Endodermal cell (in vitro differentiated cells): ENCODE measurements at regions not wholly inside any gene's neighbourhood (a gene's known extent, or its start where the extent isn't known, plus 50 kb on each side); places are given as distances from the start of the nearest gene placed in this dataset.

Experiments
- DNase-seq: peaks from one replicate; pipeline ENCODE4 v3.0.0-alpha.2; 2017
- H3K27ac ChIP-seq: 2 replicates; pipeline ENCODE4 v1.5.1; 2013; ENCODE audit warnings: mild to moderate bottlenecking, low read depth, low read length, moderate library complexity
- H3K27me3 ChIP-seq: 2 replicates; pipeline ENCODE4 v1.6.1; 2013; ENCODE audit warnings: mild to moderate bottlenecking, low read length, moderate library complexity; ENCODE audit not compliant: insufficient read depth, control insufficient read depth, poor library complexity, severe bottlenecking
- H3K36me3 ChIP-seq: 2 replicates; pipeline ENCODE4 v1.7.0; 2013; ENCODE audit warnings: mild to moderate bottlenecking, low read length, moderate library complexity; ENCODE audit not compliant: control insufficient read depth, insufficient read depth
- H3K4me1 ChIP-seq: one replicate; pipeline ENCODE4 v1.7.0; 2013; ENCODE audit warnings: low read length; ENCODE audit not compliant: control insufficient read depth, insufficient read depth
- H3K4me3 ChIP-seq: 2 replicates; pipeline ENCODE4 v1.5.1; 2013; ENCODE audit warnings: mild to moderate bottlenecking, low read length, moderate library complexity
- H3K9ac ChIP-seq: 2 replicates; pipeline ENCODE4 v1.6.1; 2013; ENCODE audit warnings: mild to moderate bottlenecking, low read length, moderate library complexity; ENCODE audit not compliant: poor library complexity, severe bottlenecking; ENCODE audit errors: extremely low read depth
- H3K9me3 ChIP-seq: 2 replicates; pipeline ENCODE4 v1.6.1; 2013; ENCODE audit warnings: mild to moderate bottlenecking, low read length, moderate library complexity; ENCODE audit not compliant: control insufficient read depth
- H3K27ac Mint-ChIP-seq: 2 replicates; pipeline ENCODE4 v1.8.0; 2020; ENCODE audit warnings: mixed read lengths
- H3K27me3 Mint-ChIP-seq: 2 replicates; pipeline ENCODE4 v1.8.0; 2021; ENCODE audit warnings: mild to moderate bottlenecking, mixed read lengths; ENCODE audit not compliant: insufficient read depth
- H3K36me3 Mint-ChIP-seq: 2 replicates; pipeline ENCODE4 v1.8.0; 2020; ENCODE audit warnings: low read depth, mixed read lengths
- H3K4me1 Mint-ChIP-seq: 2 replicates; pipeline ENCODE4 v1.8.0; 2020; ENCODE audit warnings: mixed read lengths
- H3K4me3 Mint-ChIP-seq: 2 replicates; pipeline ENCODE4 v1.8.0; 2020; ENCODE audit warnings: mild to moderate bottlenecking, moderate library complexity, mixed read lengths
- H3K9me3 Mint-ChIP-seq: 2 replicates; pipeline ENCODE4 v1.8.0; 2020; ENCODE audit warnings: mild to moderate bottlenecking, mixed read lengths
- WGBS, 2 experiments: methylation state at CpG; one replicate each; pipeline versions ENCODE4 v1.1.5 to v1.1.7; 2013; ENCODE audit warnings: missing lambda C conversion rate in 2 of 2, mixed read lengths in 1 of 2; ENCODE audit not compliant: insufficient coverage in 1 of 2, insufficient read length in 1 of 2; 5-methylcytosine and 5-hydroxymethylcytosine counted together
- TF ChIP-seq, protein P1 (sequence below): fragments of 200-600 bp; sonication (generic); conservative IDR thresholded peaks from 2 replicates; pipeline ENCODE4 v1.5.0; 2021; ENCODE audit warnings: antibody characterized with exemption, mild to moderate bottlenecking

DNA sequence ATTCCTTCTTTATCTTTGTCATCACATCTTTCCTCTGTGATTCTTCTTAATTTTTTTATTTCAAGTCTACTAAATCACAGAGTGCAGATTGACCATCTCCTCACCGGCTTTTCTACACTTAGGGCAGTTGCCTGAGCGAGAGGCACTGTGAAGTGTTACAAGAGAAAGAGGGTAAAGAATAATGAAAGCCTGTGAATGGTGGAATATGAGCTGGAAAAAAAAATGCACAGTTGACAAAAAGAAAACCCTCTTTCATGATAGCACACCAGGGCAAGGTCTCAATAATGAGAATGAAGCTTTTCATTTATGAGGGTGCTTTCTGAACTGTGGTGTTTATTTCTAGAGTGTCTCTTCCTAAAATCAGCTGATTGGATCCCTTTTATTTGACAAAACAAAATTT, 106.2 kb upstream of the PDE3A start:
- H3K27ac Mint-ChIP-seq, result no peak overlapping the region
- 93% methylated on average over 2 of the region's 2 CpGs; no CpG with 5 or more reads in 1 of the 2 experiments for WGBS, 2 experiments
- DNase-seq, result no peak
- Histone ChIP-seq H3K4me3 (no peak overlapping the region), H3K9ac (no peak overlapping the region), H3K36me3 (no peaks in the 10 kb centered on the region), H3K27ac (no peak overlapping the region), H3K4me1 (peaks cover 6% of the 10 kb centered on the region), H3K27me3 (no peaks in the 10 kb centered on the region), H3K9me3 (no peaks in the 10 kb centered on the region)
- H3K4me1 Mint-ChIP-seq, result peaks cover 14% of the 10 kb centered on the region
- no peaks in the 10 kb centered on the region for H3K9me3 Mint-ChIP-seq
- H3K36me3 Mint-ChIP-seq, result no peaks in the 10 kb centered on the region
- TF ChIP-seq, protein P1, sequence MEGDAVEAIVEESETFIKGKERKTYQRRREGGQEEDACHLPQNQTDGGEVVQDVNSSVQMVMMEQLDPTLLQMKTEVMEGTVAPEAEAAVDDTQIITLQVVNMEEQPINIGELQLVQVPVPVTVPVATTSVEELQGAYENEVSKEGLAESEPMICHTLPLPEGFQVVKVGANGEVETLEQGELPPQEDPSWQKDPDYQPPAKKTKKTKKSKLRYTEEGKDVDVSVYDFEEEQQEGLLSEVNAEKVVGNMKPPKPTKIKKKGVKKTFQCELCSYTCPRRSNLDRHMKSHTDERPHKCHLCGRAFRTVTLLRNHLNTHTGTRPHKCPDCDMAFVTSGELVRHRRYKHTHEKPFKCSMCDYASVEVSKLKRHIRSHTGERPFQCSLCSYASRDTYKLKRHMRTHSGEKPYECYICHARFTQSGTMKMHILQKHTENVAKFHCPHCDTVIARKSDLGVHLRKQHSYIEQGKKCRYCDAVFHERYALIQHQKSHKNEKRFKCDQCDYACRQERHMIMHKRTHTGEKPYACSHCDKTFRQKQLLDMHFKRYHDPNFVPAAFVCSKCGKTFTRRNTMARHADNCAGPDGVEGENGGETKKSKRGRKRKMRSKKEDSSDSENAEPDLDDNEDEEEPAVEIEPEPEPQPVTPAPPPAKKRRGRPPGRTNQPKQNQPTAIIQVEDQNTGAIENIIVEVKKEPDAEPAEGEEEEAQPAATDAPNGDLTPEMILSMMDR, result no peak
- no peak overlapping the region for H3K4me3 Mint-ChIP-seq
- no peaks in the 10 kb centered on the region for H3K27me3 Mint-ChIP-seq

DNA sequence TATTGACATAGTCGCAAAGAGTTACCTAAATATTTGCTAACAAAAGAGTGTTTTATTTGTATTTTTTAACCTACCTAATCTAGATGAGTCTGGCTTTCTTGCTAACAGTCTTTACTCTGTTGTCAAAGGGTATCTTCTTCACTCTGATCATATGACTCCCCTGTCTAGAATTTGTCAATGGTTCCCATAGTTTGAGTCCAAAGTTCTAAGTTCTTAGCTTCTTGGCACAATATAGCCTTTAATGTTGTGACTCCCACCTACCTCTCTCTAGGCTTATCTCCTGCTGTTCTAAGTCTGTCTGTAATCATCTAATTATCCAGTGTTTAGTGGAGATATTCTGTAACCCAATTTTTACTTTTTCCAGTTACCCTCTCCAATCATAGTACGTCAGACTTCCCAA, 104.3 kb upstream of the PDE3A start:
- H3K27me3 ChIP-seq, result no peaks in the 10 kb centered on the region
- no peaks in the 10 kb centered on the region for H3K9me3 ChIP-seq
- no peaks in the 10 kb centered on the region for H3K36me3 Mint-ChIP-seq
- H3K27ac ChIP-seq, result no peak overlapping the region
- no peak overlapping the region for H3K4me3 Mint-ChIP-seq
- no peaks in the 10 kb centered on the region for H3K9me3 Mint-ChIP-seq
- TF ChIP-seq, protein P1, result no peak
- no peak overlapping the region for H3K27ac Mint-ChIP-seq
- no peak overlapping the region for H3K4me3 ChIP-seq
- peaks cover 14% of the 10 kb centered on the region for H3K4me1 Mint-ChIP-seq
- 100% methylated on average over 1 of the region's 2 CpGs; no CpG with 5 or more reads in 1 of the 2 experiments for WGBS, 2 experiments
- H3K36me3 ChIP-seq, result no peaks in the 10 kb centered on the region
- DNase-seq, result no peak
- no peak overlapping the region for H3K9ac ChIP-seq
- H3K27me3 Mint-ChIP-seq, result no peaks in the 10 kb centered on the region
- peaks cover 6% of the 10 kb centered on the region for H3K4me1 ChIP-seq

DNA sequence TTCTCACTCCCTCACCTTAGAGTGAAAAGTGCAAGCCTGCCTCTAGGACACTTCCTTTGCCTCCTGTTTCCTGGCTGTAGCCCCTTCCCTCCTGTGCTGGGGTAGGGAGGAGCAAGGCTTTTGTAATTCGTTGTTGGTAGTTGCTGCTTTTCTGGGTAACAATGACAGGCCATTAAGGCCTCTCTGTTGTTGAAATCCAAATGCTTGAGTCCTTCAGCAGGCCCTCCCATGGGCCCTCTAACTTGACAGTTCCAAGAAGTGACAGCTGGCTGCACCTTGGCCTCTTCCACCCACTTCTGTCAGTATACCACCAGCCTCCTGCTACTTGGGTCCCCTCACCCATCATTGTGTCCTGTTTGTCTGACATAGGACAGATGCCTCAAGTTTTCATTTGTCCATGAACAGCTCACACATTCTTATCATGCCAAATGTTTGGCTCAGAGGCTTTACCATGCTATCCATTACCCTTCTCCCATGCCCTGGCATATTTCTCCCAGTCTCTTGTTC, 103.7 kb upstream of the PDE3A start:
- no peaks in the 10 kb centered on the region for H3K9me3 Mint-ChIP-seq
- Histone ChIP-seq H3K9me3 (no peaks in the 10 kb centered on the region), H3K4me1 (peaks cover 6% of the 10 kb centered on the region), H3K4me3 (no peak overlapping the region), H3K36me3 (no peaks in the 10 kb centered on the region), H3K9ac (no peak overlapping the region), H3K27me3 (no peaks in the 10 kb centered on the region), H3K27ac (no peak overlapping the region)
- H3K27ac Mint-ChIP-seq, result peak overlapping the region; percentile 8
- TF ChIP-seq, protein P1, result peak; percentile 42
- peaks cover 14% of the 10 kb centered on the region for H3K4me1 Mint-ChIP-seq
- 0% methylated on average over 1 of the region's 1 CpG; no CpG with 5 or more reads in 1 of the 2 experiments for WGBS, 2 experiments
- DNase-seq, result peak; percentile 89
- H3K4me3 Mint-ChIP-seq, result no peak overlapping the region
- H3K27me3 Mint-ChIP-seq, result no peaks in the 10 kb centered on the region
- H3K36me3 Mint-ChIP-seq, result no peaks in the 10 kb centered on the region
